Aorta (tissue), 5 donors: ENCODE measurements at regions not wholly inside any gene's neighbourhood (a gene's known extent, or its start where the extent isn't known, plus 50 kb on each side); places are given as distances from the start of the nearest gene placed in this dataset.
A peak's percentile ranks its signal among the peaks of the same experiment; 100 is the strongest.
"Not testable (repeated sequence)": the region's sequence is repeated elsewhere in the genome, so short reads cannot be mapped to it uniquely, and the experiment has no call there.

Experiments used
- ATAC-seq: fragments of 200-7000 bp; cut with Tn5 transposase; one replicate; pipeline ENCODE4 v1.9.1; 2022; ENCODE audit warnings: moderate library complexity; ENCODE audit not compliant: low FRiP score
- DNase-seq, 2 donors: peaks; one replicate each; pipeline ENCODE4 v3.0.0-alpha.2; 2020
- H3K27ac ChIP-seq, 2 donors: one replicate each; pipeline ENCODE4 v1.5.1; 2013; ENCODE audit warnings: low read length in 2 of 2, mild to moderate bottlenecking in 2 of 2, moderate library complexity in 2 of 2, control low read depth in 1 of 2, inconsistent platforms in 1 of 2, low read depth in 1 of 2
- H3K27me3 ChIP-seq, 2 donors: one replicate each; pipeline ENCODE4 v1.6.1; 2013; ENCODE audit warnings: control low read depth in 1 of 2, low read length in 1 of 2, mild to moderate bottlenecking in 1 of 2, moderate library complexity in 1 of 2; ENCODE audit not compliant: insufficient read depth in 2 of 2, control insufficient read depth in 1 of 2
- H3K36me3 ChIP-seq, 2 donors: one replicate each; pipeline ENCODE4 v1.6.1; 2013; ENCODE audit warnings: control low read depth in 1 of 2, low read length in 1 of 2, mild to moderate bottlenecking in 1 of 2; ENCODE audit not compliant: insufficient read depth in 2 of 2, control insufficient read depth in 1 of 2
- H3K4me1 ChIP-seq, 2 donors: one replicate each; pipeline ENCODE4 v1.6.1; 2013; ENCODE audit warnings: low read length in 2 of 2, control low read depth in 1 of 2, mild to moderate bottlenecking in 1 of 2, moderate library complexity in 1 of 2; ENCODE audit not compliant: insufficient read depth in 2 of 2, control insufficient read depth in 1 of 2
- H3K4me3 ChIP-seq, 2 donors: one replicate each; pipeline ENCODE4 v1.5.1; 2013; ENCODE audit warnings: low read length in 2 of 2, control low read depth in 1 of 2, mild to moderate bottlenecking in 1 of 2
- H3K9me3 ChIP-seq: one replicate; pipeline ENCODE4 v1.6.1; 2013; ENCODE audit warnings: mild to moderate bottlenecking, low read length; ENCODE audit not compliant: control insufficient read depth
- WGBS, 2 donors: extraction: QIAGEN DNeasy Blood & Tissue Kit; methylation state at CpG; one replicate each; pipeline ENCODE4 v1.1.7; 2013; 5-methylcytosine and 5-hydroxymethylcytosine counted together
- intact Hi-C, 2 donors: fragments of 100-400 bp; cut with DNase I; formaldehyde crosslinking; loops; one replicate each; pipeline versions ENCODE4 v1.14.2 to v1.15.0; 2022
- donor health status: healthy with polysubstance abuse.
- donor health status: Bipolar disorder and iron deficiency.
- donor health status: DM: no; HTN: no; CAD: no.
- donor health status: DM: no; HTN: no; CAD: no.
- donor health status: DM: yes; HTN: yes; CAD: no.

DNA sequence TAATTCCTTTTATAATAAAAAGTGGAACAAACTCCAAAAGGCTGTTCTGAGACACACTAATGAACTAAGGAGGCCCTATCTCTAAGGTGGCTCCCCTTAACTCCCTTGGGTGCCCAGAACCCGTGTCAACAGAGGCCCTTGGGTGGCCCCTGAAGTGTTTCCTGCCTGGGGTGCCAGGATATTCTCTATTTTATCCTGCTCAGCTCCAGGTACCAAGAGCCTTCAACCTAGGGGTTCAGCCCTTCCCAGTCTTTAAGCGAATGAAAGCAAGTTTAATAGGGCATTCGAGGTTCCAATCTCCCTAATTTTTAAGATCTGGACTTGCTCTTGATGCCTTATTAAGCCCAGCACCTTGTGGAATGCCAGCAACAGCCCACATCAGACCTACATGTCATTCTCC is 64.4 kb upstream of the MYO3A start:
- Histone ChIP-seq H3K36me3 (no peaks in the 10 kb centered on the region), H3K9me3 (no peaks in the 10 kb centered on the region), H3K4me1 (no peaks in the 10 kb centered on the region), H3K27ac (no peak overlapping the region), H3K27me3 (no peaks in the 10 kb centered on the region), H3K4me3 (no peak overlapping the region)
- ATAC-seq, result no peak
- no peak for DNase-seq
- 78 to 81% methylated on average over 3 of the region's 3 CpGs for WGBS, 2 donors
- intact Hi-C loops, result loop anchor here (5.0 to 10.0 kb wide), 2 partner anchors 685 to 688 kb away; no protein-coding TSS in a partner anchor

DNA sequence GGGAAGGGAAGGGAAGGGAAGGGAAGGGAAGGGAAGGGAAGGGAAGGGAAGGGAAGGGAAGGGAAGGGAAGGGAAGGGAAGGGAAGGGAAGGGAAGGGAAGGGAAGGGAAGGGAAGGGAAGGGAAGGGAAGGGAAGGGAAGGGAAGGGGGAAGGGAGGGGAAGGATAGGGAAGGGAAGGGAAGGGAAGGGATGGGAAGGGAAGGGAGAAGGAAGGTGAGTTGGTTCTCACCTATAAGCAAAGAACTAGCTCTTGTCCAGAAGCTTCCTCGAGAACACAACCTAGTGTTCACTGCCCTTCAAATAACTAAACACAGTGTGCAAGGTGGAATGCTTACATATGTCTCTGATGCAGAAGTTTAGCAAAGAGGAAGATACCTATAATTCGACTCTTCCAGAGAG is 59.6 kb upstream of the MYO3A start:
- ATAC-seq, DNase-seq, H3K27me3 ChIP-seq, H3K4me1 ChIP-seq, H3K9me3 ChIP-seq, H3K27ac ChIP-seq, H3K36me3 ChIP-seq, H3K4me3 ChIP-seq: not testable (repeated sequence)
- intact Hi-C loops, result loop anchor here (2.0 to 10.0 kb wide), 3 partner anchors 394 to 683 kb away; no protein-coding TSS in a partner anchor
- WGBS, 2 donors, result 74 to 75% methylated on average over 2 of the region's 2 CpGs

GRCh38 chr10:25875556-25876165 is 58.4 kb upstream of the MYO3A start:
- WGBS, 2 donors, result 1 to 4% methylated on average over 7 of the region's 7 CpGs
- no peaks in the 10 kb centered on the region for H3K9me3 ChIP-seq
- H3K36me3 ChIP-seq, result no peaks in the 10 kb centered on the region
- no peaks in the 10 kb centered on the region for H3K4me1 ChIP-seq
- DNase-seq (peak; percentile 72 to 85), ATAC-seq (peak; percentile 84)
- intact Hi-C loops, result loop anchor here (2.0 to 10.0 kb wide), 3 partner anchors 392 to 679 kb away; no protein-coding TSS in a partner anchor
- H3K27me3 ChIP-seq, result no peaks in the 10 kb centered on the region
- H3K4me3 ChIP-seq, result no peak overlapping the region
- H3K27ac ChIP-seq, result no peak overlapping the region

DNA sequence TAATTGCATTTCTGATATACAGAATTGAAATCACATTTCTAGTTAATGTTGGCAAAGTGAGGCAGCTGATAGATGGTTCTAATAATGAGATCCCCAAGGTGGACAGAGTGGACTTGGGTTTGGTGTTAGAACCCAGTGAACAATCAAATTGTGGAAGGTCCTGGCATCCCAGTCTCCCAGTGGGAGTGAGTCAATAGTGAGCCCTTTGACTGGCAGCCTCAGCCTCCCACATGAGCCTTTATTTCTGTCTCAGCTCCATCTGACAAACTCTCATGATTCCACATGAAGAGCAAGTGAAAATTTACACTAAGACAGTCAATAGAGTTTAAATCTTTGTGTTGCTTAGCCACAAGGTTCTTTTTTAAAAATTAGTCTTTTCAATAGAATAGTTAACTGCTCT is 56.7 kb upstream of the MYO3A start:
- ATAC-seq (no peak), DNase-seq (no peak)
- no peaks in the 10 kb centered on the region for H3K36me3 ChIP-seq
- no peak overlapping the region for H3K4me3 ChIP-seq
- no peaks in the 10 kb centered on the region for H3K27me3 ChIP-seq
- H3K4me1 ChIP-seq, result no peaks in the 10 kb centered on the region
- no peak overlapping the region for H3K27ac ChIP-seq
- intact Hi-C loops, result loop anchor here (5.0 to 10.0 kb wide), 2 partner anchors 390 to 678 kb away; no protein-coding TSS in a partner anchor
- no peaks in the 10 kb centered on the region for H3K9me3 ChIP-seq
